GM21576 (cell line): ENCODE measurements at regions not wholly inside any gene's neighbourhood (a gene's known extent, or its start where the extent isn't known, plus 50 kb on each side); places are given as distances from the start of the nearest gene placed in this dataset.
"Not testable (repeated sequence)": the region's sequence is repeated elsewhere in the genome, so short reads cannot be mapped to it uniquely, and the experiment has no call there.

Source experiments
- ATAC-seq: cut with Tn5 transposase; IDR thresholded peaks from one replicate; pipeline ENCODE4 v1.9.1; 2021; ENCODE audit warnings: mild to moderate bottlenecking, moderate library complexity; ENCODE audit not compliant: unreplicated experiment

DNA sequence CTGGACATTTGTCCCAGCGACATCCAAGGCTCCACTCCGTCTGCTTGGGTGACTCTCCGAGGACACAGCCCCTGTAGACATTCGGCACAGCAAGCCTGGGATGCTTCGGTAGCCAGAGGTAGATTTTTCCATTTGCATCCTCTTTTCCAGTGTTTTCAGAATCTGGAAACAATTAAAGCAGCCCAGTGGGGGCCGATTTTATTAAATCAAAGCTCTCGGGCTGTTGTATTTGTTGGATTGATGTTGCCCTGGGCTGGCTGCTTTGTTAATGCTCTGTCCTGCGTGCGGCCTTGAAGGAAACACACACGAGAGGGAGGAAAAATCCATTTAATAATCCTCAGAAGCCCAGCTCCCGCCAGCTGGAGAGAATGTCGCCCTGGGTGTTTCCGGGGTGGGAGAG lies 158.1 kb upstream of the CIBAR2 start:
- no peak for ATAC-seq

DNA sequence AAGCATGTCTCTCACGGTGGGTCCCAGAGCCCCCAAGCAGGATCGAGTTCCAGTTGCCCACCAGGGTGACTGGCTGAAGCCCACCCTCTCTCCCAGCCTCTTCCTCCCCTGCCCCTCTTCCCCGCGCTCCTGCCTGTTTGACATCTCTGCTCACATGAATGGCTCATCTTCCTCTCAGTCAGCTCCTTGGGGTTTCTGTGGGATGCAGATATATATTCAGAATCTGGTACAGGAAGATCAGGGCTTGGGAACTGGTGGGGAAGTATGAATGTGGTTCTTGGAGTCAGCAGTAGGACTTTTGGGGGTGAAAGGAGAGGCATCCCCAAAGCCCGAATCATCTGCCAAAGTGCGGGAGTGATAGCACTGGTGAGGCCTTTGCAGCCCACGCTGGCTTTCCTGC lies 158.9 kb upstream of the CIBAR2 start:
- ATAC-seq, result no peak

DNA sequence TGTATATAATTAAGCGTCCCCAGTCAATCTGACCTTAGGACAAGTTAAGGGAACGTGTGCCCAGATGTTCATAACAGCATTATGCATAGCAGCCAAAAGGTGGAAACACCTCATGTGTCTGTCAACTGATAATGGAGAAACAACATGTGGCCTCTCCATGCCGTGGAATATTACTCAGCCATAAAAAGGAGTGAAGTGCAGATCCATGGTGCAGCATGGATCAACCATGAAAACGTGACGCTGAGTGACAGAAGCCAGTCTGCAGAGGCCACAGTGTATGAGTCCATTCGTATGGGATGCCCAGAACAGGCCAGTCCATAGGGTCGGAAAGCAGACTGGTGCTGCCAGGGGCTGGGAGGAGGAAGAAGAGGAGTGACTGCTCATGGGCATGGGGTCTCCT lies 161.0 kb upstream of the CIBAR2 start:
- no peak for ATAC-seq

- no peak for ATAC-seq
Measured at GRCh38 chr16:85274501-85274900, 162.2 kb upstream of the CIBAR2 start.

- no peak for ATAC-seq
Measured at GRCh38 chr16:85274924-85275323, 162.7 kb upstream of the CIBAR2 start.

GRCh38 chr16:85275533-85276249 lies 163.4 kb upstream of the CIBAR2 start:
- no peak for ATAC-seq

DNA sequence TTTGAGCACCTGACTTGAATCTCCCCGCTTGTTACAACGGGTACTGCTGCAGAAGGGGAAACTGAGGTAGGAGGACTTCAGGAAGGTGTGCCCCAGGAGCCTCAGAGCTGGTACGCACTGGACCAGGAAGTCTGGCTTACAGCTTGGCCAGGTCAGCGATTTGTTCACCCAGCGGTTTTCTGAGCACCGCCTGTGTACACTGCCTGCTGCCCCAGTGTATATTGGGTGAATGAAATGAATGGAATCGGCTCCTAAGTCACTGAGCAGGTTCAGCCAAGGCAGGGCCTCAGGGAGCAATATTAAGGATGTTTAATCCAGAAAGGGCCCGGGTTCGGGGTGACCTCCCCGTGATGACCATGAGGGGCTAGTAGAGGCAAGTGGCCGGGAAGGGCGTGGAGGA lies 164.0 kb upstream of the CIBAR2 start:
- ATAC-seq, result no peak

GRCh38 chr16:85276721-85277120 lies 164.4 kb upstream of the CIBAR2 start:
- ATAC-seq, result no peak

DNA sequence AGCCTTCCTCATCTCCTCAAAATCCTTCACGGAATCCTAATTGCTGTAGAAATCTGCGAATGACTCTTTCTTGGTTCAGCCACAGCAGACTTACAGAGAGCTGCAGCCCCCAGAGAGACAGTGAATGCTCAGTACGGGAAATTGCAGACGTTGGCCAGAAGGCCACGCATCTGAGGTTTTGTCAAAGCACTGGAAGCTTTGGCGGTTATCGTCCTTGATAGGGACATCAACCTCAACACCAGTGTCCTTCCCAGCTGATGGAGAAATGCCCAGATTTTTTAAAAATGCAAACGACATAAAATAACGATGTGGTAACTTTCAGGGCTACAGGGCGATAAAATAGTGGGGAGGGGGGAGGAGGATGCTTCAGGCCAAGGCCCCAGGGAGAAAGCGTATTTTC lies 166.6 kb upstream of the CIBAR2 start:
- no peak for ATAC-seq

- ATAC-seq, result no peak
Measured at GRCh38 chr16:85279402-85279801, 167.1 kb upstream of the CIBAR2 start.

DNA sequence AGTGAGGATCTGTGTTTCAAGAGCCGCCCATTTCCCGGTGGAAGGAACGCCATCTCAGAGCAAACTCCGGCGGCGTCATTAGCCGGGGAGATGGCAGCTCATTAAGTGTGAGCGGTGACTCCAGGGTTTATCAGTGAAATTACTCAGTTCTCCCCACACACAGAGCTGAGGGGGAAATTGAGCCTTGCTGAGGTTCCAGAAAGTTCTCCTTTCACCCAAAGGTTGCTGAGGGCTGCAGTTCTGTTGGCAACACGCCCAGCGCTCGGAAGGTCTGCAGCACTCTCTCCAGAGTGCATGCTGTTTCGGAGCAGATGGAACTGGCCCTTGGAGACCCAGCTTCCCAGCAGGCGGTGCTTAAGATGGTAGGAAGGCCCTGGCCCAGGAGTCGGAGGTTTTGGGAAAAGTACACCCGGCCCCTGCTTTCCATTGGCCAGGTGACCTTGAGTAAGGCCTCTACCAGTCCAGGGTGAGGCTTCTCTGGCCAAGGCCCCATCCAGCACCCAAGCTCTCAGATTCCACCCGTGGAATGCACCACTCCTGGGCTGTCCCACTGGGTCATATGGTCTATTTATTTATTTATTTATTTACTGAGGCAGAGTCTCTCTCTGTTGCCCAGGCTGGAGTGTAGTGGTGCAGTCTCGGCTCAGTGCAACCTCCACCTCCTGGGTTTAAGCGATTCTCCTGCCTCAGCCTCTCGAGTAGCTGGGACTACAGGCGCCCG lies 167.7 kb upstream of the CIBAR2 start:
- no peak for ATAC-seq

GRCh38 chr16:85281181-85281580 lies 168.9 kb upstream of the CIBAR2 start:
- ATAC-seq, result no peak

DNA sequence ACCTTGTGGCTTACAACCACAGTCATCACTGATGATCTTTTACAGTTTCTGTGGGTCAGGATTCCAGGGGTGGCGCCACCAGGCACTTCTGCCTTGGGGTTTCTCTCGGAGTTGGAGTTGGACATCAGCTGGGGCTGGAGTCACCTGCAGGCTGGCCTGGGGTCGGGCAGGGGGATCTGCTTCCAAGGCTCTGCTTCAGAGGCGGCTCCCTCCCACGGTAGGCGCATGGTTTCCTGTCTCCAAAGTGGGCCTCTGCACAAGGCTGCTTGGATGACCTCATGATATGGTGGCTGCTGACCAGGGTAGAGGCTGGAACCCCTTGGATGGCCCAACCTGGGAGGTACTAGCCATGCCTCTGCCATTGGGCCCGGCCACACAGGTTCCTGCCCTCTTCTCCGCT lies 170.6 kb upstream of the CIBAR2 start:
- no peak for ATAC-seq

- ATAC-seq, result no peak
Measured at GRCh38 chr16:85283305-85284050, 171.2 kb upstream of the CIBAR2 start.

DNA sequence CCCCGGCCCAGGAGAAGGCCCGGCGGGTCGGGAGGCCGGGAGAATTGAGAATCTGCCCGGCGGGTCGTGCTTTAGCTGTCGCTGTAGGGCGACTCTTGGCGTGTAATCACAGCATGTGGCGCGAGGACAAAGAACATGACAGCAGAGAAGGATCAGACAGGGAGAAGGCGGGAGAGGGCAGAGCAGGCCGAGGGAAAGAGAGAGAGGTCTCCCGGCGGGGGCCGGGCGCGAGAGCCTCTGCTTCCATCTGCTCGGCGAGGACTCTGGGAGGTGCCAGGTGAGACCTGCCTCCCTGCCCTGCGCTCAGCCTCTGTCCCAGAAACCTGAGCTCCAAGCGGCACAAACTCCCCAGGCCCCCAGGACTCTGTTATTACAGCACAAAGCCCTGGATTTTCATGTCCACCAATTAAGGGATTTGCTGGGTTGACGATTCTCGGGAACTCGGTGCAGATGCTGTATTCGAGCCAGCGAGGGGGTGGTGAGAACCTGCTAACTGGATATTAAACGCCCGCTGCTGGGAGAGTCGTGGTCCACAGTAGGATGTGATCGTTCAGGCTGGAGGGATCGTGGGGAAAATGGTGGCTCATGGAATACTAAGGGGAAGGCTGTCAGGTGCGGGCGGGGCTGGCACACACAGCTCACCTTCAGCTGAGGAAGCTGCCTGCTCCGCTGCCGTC lies 172.0 kb upstream of the CIBAR2 start:
- ATAC-seq, result no peak

GRCh38 chr16:85285681-85286065 lies 173.4 kb upstream of the CIBAR2 start:
- no peak for ATAC-seq

GRCh38 chr16:85286066-85286831 lies 174.0 kb upstream of the CIBAR2 start:
- ATAC-seq, result no peak

DNA sequence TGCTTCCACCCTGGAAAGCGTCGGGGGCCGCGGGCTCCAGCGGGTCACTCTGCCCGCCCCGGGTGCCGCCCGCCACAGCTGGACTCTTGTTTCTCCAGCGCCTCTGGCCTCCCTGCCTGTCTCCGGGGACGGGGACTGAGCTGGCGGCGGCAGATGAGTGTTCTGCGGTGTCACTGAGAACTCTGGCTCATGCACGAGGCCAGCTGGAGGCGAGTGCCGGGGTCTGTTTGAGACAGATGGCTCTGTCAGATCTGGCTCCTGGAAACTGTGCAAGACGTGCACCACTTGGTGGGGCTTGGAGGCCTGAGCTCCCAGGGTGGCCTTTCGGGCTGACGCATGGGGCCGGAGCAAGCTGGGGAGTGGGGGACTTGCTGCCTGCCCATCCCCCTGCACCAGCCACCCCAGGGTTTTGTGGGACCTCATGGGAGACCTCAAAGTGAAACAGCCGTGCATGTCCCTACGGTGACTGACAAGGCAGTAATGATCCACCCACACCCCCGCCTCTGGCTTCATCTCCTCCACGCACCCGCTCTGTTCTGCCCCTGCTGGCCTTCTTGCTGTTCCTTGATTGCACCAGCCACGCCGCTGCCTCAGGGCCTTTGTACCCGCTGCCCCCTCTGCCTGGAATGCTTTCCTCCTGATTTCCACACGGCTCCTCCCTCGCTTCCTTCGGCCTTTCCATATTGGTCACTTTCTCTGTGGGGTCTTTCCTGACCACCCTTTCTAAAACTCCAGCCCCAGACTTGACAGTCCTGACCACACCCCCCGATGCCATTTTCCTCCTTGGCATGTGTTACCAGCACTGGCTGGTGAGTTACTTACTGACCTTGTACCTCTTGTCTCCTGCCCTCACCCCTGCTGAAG lies 174.9 kb upstream of the CIBAR2 start:
- no peak for ATAC-seq

- not testable (repeated sequence) for ATAC-seq
Measured at GRCh38 chr16:85287815-85288109, 175.5 kb upstream of the CIBAR2 start.

DNA sequence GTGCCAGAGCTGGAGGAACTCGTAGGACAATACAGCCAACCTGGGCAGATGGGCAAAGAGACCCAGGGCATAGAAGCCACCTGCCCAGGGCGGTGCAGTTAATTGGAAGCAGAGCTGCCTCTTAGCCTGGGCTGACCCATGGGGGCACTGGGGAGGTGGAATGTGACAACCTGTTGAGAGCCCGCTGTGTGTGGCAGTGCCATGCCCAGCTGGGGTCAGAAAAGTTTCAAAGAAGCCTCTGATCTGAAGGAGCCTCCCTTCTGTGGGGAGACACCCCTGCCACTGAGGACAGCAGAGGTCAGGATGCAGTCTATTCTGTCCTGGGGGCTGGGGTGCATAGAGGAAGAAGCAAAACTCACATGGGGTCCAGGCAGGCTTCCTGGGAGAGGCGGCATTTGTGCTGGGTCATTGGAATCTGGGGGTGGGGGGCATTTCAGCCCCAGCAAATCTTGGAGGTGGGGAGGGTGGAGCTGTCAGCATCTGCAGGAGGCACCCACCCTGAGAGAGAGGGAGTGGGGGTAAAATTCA lies 176.1 kb upstream of the CIBAR2 start:
- ATAC-seq, result no peak
